Mammary epithelial cell (primary cell): ENCODE measurements at regions not wholly inside any gene's neighbourhood (a gene's known extent, or its start where the extent isn't known, plus 50 kb on each side); places are given as distances from the start of the nearest gene placed in this dataset.

Experiments
- EZH2 ChIP-seq: IDR thresholded peaks from 2 replicates; pipeline ENCODE4 v1.6.1; 2012; ENCODE audit warnings: low read length, inconsistent platforms, borderline replicate concordance
- TF ChIP-seq, protein P1 (sequence below), 2 donors: IDR thresholded peaks in 1 of 2; conservative IDR thresholded peaks in 1 of 2; 2 replicates each; pipeline ENCODE4 v1.5.1; 2011 to 2012; ENCODE audit warnings: inconsistent platforms in 2 of 2, low read length in 2 of 2, mild to moderate bottlenecking in 2 of 2, control low read depth in 1 of 2, low read depth in 1 of 2; ENCODE audit not compliant: insufficient read depth in 1 of 2; ENCODE audit errors: extremely low read depth in 1 of 2

DNA sequence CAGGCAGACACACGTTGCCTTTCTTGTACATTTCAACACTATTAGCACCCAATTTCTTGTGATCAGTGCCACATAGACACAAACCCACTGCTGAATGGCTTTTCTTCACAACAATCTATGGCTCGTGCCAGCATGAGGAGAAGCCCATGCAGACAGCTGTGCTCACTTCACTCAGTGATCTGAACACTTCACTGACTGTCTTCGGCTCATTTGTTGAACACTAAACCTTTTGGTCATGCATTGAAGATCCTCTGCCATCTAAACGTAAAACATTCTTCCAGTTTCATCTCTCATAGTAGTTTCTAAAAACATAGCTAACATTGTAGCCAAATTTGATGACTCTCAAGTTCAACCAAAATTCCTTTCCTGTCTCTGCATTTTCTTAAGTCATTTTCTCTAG is 331.0 kb upstream of the ZP4 start:
- TF ChIP-seq, protein P1, sequence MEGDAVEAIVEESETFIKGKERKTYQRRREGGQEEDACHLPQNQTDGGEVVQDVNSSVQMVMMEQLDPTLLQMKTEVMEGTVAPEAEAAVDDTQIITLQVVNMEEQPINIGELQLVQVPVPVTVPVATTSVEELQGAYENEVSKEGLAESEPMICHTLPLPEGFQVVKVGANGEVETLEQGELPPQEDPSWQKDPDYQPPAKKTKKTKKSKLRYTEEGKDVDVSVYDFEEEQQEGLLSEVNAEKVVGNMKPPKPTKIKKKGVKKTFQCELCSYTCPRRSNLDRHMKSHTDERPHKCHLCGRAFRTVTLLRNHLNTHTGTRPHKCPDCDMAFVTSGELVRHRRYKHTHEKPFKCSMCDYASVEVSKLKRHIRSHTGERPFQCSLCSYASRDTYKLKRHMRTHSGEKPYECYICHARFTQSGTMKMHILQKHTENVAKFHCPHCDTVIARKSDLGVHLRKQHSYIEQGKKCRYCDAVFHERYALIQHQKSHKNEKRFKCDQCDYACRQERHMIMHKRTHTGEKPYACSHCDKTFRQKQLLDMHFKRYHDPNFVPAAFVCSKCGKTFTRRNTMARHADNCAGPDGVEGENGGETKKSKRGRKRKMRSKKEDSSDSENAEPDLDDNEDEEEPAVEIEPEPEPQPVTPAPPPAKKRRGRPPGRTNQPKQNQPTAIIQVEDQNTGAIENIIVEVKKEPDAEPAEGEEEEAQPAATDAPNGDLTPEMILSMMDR (conservative IDR thresholded peaks at IDR 0.05 in 1 of 2, IDR thresholded peaks at IDR 0.05 in 1 of 2; ENCODE audit: extremely low read depth in 1 of 2, insufficient read depth in 1 of 2, low read depth in 1 of 2, low read length in 2 of 2), result no peak
- TF ChIP-seq EZH2, result no peak
